ENCODE measurements at regions not wholly inside any gene's neighbourhood (a gene's known extent, or its start where the extent isn't known, plus 50 kb on each side); places are given as distances from the start of the nearest gene placed in this dataset.
A peak's percentile ranks its signal among the peaks of the same experiment; 100 is the strongest.

DNA sequence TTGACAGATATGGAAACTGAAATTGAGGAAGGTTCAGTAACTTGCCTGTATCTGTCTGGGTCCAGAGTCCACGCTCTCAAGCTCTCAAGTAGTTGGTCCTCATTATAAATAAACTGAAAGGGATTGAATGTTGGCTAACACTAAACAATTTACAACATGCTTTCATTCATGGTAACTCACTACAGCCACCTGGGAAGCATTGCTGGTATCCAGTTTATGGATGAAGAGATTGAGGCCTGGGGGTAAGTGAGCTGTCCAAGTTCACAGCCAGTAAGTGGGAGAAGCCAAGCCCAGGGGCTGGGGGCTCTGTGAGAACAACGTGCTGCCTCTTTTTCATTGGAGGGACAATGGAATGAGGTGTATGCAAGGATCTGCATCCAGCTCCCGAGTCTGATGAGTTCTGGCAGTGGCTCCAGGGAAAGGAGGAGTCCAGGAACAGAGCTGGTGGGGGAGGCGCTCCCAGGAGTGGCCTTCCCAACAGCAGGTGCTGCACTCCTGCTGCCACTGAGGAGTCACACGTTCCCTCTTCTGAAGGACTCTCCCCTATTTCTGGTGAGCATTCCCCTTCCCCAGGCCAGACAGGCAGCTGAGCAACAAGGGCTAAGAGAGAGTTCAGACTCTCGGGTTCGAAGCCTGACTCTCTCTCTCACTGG lies 175.8 kb downstream of the CSNK2A3 start:
- no peak for DNase-seq (ENCODE audit: low read depth)

DNA sequence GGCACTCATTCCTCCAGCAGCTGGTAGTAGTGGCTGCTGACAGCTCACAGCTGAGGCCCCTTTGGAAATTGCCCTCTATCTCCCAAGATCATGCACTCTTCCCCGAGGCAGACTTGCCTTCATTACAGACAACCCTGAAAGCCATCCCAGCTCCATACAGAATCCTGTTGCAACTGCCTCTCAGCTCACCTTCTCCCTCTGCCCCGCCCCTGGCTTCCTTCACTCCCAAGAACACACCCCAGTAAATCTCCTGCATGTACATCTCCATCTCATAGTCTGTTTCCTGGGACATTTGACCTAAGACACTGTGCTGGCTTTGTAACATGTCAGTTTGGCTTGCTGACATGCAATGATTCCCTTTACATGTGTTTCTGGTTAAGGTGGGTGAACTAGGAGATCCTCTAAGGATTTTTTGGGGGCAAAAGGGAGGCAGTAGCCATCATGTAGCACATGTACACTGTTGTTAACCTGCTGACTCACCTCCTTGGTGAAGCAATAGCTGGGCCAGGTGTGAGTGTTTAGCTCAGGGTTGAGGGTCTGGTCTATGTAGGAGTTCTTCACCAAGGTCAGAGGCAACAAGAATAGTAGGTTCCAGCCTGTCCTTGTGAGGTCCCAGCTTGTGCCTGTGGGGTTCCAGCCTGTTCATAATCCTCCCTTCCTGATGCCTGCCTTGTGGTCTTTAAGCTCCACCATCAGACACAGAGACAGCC lies 179.6 kb downstream of the CSNK2A3 start:
- no peak for DNase-seq (ENCODE audit: low read depth)

DNA sequence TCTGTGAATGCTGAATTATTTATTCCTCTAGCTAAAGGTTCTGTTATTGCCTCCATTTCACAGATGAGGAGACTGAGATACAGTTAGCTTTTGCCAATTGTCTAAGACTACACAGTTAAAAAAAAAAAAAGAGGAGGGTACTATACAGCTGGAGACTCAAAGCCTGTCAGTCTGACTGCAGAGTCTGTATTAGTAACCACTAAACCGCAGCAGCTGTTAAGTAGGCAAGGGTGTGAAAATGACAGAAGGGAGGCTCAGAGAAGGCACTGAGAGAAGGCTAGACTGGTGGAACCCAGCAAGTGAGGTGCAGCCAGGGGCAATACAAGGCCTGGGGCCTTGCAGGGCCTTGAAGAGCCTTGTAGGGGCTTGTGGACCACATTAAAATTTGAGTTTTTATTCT lies 181.2 kb downstream of the CSNK2A3 start:
- no peak for DNase-seq (ENCODE audit: low read depth)

DNA sequence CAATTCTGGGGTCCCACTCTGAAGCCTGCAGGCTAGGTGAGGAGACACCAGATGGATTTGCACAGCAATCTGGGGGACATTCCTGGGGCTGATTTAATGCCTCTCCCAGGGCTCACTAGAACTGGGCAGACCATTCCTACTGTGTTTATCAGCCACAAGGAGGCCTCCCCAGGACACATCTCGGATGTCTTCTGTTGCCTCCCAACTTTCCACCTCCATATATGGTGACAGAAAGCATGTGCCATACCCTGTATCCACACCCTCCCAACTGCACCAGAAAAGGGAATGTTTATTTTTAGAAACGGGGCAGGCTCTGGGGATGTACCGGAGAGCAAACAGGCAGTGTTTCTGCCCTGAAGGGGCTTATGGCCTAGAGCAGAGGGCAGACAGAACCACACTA lies 181.8 kb downstream of the CSNK2A3 start:
- DNase-seq (ENCODE audit: low read depth): peak; percentile 38

DNA sequence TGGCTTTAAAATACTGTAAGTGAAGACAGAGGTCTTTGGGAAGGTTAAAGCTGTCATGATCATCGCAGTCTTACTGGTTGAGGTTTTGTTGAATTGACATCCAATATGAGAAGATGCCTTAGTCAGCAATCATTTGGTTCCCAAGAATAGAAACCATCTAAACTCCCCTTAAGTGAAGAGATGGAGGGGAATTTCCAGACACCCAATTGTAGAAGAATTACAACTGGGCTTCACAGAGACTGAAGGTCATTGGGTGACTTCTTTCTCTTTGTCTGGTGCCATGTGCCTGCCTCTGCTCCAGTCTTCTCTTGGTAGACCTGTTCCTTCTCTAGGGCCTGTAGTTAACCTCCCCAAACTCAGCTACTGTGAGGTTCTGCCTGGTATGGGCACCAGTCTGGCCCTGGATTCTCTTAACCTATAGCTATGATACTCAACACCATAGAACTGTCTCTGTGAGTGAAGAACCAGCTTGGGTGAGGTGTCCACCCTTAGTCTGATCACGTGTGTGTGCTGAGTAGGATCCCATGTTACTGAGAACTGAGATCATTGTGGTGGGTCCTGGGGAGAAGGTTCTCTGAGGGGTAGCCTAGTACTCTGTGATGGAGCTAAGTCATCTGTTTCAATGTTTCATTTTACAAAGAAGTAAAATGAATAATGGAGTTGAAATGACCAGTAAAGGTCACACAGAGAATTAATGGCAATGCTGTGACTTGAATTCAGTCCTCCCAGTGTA lies 182.5 kb downstream of the CSNK2A3 start:
- no peak for DNase-seq (ENCODE audit: low read depth)

DNA sequence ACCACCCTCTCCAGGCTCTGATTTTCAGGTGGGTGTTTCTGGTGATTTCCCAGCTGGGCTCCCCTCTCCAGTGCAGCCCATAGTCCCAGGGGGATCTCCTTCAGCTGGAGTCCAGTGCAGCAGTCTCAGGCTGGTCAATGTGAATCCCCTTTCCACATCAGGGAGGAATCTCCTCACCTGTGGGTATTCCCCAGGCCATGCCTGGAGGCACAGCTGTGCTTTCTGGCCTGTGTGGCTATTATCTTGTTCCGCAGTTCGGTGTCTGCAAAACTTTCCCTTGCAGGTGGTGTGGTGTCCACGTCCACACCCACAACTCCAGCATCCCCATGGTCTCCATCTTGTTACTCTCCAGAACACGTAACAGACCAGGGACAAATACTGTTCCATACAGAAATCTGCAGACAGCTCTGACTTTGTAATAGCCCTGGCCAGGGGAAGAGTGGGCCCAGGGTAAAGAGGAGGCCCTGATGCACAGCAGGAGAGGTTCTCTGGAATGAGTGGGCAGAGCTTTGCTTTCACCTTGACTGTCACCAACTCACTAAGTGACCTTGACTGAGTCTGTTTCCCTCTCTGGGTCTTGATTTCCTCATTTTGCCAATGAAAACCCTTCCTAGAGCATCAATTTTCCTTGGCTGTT lies 183.2 kb downstream of the CSNK2A3 start:
- DNase-seq (ENCODE audit: low read depth): no peak

DNA sequence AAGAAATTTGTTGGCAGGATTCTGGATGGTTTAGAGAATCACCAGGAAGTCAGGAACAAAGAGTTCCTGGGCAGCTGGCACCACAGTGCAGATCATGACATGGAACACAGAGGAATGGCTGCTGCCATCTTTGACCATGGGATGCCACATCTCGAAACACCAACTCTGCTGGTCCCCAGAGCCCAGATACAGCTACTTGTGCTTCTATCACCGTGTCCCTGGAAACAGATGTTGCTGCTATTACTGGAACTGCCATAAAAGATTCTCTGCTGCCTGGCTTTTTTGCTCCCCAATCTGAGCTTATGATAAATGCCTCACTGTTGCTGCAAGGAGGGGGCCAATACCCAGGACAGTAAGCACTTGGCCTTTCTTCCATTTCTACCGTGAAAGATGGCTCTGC lies 185.2 kb downstream of the CSNK2A3 start:
- DNase-seq (ENCODE audit: low read depth): no peak

DNA sequence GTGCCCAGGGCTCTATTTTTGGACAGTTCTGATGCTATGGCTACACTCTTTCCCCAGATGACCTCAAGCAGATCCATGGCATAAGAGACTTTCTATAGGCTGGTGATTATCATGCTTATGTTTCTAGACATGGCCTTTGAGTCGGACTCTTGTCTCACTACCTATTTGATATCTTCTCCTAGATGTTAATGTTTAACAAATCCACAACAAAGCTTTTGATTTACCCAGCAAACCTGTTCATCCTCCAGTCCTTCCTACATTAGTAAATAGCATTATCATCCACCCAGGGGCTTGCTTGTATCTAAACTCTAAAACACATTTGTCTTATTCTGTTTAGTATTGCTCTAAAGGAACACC lies 188.7 kb downstream of the CSNK2A3 start:
- no peak for DNase-seq (ENCODE audit: low read depth)

DNA sequence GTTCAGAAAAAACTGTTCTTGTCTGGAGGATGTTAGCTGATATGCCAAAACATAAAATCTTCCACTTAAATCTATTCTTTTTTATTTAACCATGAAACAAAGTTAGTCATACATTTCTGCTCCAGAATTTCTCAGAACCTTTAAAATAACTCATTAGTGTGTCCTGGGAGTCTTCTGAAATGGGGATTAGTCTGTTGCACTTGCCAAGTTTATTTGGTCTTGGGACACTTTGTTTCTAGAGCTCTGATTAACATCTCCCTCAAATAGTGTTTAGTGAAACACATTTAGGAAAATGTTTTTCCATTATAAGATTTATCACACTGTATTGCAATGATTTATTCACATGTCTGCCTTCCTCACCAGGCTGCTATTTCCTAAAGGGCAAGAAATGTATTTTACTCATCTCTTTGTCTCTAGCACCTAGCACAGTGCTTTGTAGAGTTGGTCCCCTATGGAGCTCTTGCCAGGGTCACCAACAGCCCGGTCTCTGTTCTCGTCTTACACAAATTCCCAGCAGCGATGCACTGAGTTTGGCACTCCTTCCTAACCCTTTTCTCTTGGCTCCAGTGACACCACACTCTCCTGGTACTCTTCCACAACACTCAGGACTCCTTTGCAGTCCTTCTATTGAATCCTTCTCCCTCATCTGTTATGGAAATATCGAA lies 189.2 kb downstream of the CSNK2A3 start:
- DNase-seq (ENCODE audit: low read depth): no peak

DNA sequence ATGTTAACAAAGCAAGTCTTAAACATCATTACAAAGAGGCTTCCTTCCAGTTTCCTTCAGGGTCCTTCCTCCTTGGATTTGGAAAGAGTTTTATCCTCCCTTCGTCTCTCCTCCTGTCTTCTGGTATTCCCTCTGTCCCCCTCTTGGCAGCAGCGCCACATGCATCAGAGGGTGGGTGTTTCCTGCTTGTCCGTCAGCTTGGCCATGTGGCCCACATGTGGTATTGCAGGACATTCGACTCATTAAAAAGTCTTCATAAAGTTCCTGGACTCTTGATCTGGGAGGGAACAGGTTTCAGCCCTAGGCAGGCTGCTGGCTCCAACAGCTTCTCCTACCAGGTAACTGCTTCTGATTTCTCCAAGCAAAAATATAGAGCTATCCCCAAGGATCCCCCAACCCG lies 189.8 kb downstream of the CSNK2A3 start:
- DNase-seq (ENCODE audit: low read depth): no peak

DNA sequence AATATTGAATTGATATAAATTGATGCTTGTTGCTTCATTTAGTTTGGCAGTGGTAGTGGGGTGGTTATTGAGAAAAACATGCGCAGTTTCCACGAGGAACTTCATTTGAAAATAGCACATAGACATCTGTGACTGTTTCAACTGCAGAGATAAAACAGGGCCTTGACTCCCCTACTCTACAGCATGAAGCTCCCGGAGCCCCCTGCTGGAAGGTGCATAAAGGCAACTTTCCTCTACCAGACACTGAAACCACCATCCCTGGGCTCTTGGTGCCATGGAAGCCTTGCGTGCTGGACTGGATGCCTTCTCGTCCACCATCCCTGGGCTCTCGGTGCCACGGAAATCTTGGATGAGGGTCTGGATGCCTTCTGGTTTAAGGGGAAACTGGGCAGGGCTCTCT lies 195.9 kb downstream of the CSNK2A3 start:
- no peak for DNase-seq (ENCODE audit: low read depth)

DNA sequence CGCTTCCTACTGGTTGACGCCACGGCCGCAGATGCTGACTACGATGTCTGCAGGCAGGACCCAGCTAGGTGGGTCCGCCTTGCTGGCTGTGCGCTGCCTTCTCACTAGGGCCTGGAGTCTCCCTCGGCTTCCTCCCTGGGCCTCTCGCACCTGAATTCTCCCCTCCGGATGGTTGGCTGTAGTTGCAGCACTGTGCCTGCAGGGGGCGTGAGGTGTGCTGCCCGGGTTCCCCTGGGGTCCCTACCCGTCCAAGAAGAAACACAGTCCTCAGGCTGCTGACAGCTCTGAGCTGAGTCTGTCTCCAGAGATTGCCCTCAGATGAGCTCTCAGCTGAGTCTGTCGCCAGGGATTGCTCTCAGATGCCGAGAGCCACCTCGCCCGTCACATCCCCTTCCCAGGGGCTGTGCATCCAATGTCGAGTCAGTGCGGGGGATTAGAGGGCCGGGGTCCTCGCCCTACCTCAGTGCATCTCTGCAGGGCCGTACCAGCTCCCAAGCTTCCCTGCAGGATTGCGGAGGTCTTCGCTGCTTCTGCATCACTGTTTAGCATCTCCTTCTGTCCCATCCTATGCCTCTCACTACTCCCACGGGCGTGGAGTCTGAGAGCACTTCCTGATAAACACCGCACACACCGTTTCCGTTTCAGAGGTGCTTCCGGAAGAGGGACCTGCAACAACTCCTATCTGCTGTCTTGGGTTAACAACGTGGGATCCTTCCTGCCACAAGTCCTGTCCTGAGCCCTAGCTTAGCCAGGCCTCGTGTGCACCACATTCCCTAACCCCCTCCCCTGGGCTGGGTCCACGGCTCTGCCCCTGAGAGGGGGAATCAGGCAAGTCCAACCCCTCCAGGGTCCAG lies 196.9 kb downstream of the CSNK2A3 start:
- no peak for DNase-seq (ENCODE audit: low read depth)

DNA sequence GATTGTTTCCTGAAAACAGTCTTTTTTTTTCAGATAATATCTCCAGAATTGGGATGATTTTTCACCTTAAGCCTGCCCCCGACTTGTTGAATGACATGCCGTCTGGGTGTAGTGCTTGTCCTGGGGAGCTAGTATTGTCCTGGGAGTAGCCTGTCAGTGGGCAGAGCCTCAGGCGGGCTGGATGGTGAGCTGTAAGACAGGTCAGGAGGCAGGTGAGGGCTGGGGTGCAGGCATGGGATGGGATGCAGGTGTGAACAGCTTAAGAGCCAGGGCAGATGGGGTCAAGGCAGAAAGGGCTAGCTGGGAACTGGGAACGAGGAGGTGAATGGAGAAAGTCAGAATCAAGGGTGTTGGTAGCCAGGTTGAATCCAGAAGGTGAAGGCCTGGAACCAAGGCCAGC lies 200.2 kb downstream of the CSNK2A3 start:
- no peak for DNase-seq (ENCODE audit: low read depth)

DNA sequence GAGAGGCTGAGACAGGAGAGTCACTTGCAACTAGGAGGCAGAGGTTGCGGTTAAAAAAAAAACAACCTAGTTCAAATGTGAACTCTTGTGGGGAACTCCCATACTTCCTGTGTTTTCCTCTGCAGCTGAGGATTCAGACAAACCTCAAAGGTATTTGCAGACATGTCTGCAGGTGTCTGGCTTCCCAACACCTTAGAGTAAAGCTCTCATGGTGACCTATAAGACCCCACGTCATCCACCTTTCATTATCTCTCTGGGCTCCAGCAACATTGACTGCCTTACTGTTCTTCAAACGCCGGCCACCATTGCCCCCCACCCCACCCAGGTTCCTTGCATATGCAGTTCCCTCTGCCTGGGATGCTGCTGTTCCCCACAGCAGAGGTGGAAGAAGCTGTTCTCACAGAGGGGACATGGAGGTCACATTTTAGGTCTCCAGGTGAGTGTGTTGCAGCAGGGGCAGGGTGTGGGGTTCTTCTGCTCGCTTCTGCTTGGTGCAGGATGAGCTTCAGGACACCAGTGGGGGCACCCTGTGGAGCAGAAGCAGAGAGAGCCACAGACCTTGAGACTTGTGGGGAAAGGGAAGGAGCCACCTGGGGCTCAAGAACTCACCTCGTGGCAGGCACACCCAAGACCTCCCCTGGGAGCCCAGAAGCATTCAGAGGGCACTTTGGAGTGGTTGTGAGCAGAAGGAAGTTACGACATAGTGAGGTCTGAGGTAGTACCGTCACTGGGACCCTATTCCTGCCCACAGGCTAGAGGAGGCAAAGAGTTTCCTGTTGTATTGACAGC lies 203.2 kb downstream of the CSNK2A3 start:
- no peak for DNase-seq (ENCODE audit: low read depth)

DNA sequence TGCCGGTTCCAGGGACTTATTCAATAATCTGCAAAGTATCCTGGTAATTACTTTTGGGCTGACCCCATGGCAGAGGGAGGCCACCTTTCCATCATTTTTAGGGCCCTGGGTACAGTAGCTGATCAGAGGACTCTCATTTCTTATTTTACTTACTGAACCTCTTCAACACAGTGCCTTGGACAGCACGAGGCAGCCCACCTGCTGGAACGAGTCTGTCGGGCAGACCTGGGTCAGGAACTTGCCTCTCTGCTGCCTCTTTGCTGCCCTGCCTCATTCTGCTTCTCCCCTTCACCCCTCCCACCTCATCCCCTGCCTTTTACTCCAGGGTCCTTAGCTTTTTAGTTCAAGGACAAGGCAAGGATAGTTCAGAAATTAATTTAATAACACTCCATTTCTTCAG lies 204.5 kb downstream of the CSNK2A3 start:
- no peak for DNase-seq (ENCODE audit: low read depth)

DNA sequence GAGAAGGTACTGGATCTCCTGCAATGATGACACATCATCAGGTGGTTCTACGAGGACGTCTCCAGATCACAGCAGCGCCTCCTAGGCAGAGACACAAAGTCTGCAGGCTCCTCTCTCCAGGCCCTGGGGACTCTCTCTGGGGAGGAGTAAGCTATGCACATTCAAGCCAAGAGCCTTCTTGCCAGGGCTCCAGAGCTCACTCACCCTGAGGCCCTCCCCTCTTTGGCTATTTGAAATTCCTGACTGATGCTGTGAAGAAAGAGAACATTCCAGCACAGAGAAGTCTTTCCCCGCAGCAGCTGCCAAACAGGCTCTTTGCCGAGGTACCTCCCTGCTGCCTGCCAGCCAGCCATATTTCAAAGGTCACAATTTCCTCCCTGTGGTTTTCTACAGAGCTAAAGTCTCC lies 204.9 kb downstream of the CSNK2A3 start:
- peak; percentile 77 for DNase-seq (ENCODE audit: low read depth)

DNA sequence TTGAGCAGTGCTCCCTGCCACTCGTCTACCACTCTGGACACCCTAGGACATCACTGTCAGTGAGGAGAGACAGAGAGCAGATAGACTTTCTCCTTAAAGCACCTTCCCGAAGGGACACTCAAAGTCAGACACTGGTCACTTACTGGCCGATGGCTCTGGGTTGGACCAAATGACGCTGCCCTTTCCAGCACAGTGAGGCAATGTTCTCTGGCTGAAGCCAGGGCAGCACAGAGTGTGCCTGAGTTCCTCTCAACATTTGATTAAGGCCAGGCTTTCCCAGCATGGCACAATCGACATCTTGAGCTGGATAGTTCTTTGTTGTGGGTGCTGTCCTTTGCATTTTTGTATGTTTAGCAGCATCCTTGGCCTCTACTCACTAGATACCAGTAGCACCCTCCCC lies 206.2 kb downstream of the CSNK2A3 start:
- no peak for DNase-seq (ENCODE audit: low read depth)

DNA sequence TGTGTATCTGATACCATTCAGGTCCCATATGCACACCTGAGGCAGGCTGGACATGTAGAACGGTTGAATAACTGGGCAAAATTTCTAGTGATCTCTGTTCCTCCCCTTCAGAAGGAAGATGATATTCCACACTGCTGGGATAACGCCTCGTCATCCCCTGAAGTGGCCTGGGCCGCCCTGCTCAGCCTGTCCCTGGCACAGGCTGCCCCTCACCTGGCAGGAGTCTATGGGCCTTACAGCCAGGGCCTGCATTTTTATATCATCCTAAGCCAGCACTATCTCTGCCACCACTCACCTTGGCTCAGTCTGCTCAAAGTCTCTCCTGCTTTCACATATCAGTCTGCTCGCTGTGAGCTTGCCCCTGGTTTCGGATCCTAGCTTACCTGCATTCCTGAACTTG lies 209.2 kb downstream of the CSNK2A3 start:
- no peak for DNase-seq (ENCODE audit: low read depth)

DNA sequence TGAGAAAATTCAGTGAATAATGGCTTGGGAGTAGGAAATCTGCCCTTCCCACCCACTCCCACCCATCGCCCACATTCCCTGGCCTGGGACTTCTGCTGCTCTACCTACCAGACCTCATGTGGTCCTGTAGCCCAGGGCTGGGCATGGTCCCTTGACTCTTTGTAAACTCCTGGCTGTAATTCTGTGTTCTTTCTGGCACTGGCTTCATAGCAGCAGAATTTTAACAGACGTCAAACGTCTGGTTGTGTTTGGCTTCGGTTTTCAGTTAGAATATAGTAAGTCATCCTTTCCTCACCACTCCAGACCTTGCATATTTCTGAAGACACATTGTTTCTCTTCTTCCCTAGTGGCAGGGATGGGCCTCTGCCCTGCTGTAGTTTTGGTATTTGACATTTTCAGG lies 210.6 kb downstream of the CSNK2A3 start:
- no peak for DNase-seq (ENCODE audit: low read depth)

DNA sequence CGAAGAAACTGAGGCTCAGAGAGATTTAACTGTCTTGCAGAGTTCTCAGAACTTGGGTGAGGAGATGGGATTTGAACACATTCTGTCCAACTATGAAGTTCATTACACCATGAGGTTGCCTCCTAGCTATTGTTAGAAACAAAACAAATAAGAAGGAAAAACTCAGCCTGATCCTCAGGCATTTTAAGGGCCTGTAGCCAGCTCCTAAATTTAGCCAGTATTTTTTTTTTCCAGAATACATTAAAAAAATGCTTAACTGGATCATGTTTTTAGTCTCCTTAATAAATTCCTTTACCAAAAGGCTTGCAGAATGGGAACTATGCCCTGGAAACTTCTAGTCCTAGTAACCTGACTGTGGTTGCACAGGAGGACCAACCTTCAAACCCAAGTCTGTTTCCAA lies 212.0 kb downstream of the CSNK2A3 start:
- no peak for DNase-seq (ENCODE audit: low read depth)

DNA sequence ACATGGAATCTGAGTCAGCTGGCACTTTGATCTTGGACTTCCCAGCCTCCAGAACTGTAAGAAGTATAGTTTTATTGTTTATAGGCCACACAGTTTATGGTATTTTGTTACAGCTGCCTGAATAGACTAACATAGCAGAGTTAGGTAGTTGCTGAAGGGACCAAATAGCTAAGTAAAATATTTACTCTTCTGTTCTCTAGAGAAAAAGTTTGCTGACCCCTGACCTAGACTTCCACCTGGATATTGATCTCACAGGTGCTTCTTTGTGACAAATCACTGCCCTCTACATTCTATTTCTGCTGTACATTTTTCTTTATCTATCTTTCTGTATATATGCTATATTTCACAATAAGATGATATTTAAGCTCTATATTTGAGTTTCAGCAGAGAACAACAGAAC lies 212.5 kb downstream of the CSNK2A3 start:
- no peak for DNase-seq (ENCODE audit: low read depth)

Measured in HS-27A (cell line).